Colon (tissue), 2 donors: ENCODE measurements at regions not wholly inside any gene's neighbourhood (a gene's known extent, or its start where the extent isn't known, plus 50 kb on each side); places are given as distances from the start of the nearest gene placed in this dataset.

Experiments used
- FAIRE-seq: peaks from 2 replicates; lab custom pipeline; 2012; peaks lifted over from hg19 to GRCh38; lab: Jason Lieb, UNC
- donor health status: control.
- donor health status: control.

DNA sequence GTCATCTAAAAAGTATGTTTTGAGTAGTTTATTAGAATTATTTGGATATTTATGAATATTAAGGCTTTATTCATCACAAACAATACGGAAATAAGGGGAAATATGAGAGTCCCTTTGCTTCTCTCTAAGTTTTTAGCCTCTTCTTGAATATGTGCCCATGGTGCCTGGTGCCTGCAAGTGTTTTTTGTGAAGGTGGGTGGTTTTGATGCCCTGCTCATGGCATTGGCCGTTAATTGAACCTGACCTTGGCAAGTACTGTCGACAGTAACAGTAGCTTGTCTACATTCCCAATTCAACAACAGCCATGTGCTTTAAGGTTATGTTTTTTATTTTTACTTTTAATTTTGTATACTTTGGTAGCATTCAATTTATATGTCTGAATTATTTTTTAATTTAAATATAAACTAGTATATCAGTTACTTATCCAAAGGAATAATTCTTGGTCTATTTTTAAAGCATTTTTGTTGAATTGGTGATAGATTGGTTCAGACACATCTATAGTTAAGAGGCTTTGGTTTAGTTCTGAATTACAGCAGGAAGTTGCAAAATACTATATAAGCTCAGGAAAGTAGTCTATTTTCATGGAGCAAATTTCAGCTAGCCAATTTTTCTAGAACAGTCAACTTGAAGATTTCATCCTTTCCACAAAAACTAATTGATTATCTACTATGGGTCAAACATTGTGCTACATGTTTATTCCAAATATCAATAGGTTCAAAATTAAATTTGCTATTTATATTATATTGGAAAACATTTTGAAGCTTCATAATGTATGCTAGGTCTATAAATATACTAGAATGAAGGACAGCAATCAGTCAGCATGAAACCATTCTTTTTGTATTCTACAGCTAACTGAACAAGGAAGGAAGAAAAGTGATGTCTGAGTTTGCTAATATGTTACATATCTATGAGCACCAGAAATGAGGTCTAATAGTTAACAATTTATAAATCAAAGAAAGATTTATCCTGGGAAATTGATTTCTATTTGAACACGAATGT is 184.4 kb downstream of the MRPL39 start:
- no peak for FAIRE-seq

DNA sequence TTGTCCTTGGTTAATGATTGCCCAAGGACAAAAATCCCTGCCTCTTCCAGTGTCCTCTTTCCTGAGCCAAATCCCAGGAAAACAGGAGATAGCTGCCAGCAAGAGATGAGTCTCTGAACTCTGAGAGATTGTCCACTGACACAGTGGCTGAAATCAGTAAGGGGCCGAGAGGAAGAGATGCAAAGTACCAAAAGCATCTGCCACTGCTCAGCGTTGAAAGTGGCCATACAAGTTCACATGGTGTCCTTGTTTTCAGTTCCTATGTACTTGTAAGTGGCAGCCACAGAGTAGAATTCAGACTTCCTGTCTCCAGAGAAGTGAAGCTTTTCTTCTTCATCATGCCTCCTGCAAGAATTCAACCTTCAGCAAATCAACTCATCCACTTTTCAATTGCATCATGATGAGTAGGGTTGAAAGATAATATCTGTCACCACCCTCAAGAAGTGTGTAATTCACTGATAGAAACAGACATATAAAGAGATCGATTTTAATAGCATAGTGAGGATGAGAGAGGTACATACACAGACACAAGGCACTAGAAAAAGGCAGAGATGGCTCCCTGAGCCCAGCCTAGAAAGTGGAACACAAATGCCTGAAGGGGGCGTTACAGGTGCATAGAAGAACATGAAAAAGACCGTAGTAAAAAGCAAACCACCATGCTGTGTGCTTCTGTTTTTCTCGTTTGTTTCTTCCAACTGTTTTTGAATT is 185.8 kb downstream of the MRPL39 start:
- FAIRE-seq = no peak

DNA sequence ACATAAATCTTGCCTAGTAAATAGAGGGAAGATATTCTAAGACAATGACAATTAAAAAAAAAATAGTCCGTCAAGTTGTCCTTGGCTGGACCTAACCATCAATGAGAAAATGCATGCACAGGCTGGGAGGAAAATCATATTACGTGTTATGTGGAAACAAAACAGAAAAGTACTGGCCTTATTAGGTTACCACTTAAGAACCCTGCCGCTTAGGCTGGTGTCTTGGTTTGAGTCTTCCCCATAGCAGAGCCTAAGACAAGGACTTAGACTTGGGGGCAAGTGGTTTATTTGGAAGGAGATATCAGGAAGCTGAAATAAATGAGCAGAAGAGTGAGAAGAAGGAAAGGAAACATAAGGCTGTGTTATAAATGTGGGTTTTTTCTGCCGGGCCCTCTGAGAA is 186.4 kb downstream of the MRPL39 start:
- no peak for FAIRE-seq

DNA sequence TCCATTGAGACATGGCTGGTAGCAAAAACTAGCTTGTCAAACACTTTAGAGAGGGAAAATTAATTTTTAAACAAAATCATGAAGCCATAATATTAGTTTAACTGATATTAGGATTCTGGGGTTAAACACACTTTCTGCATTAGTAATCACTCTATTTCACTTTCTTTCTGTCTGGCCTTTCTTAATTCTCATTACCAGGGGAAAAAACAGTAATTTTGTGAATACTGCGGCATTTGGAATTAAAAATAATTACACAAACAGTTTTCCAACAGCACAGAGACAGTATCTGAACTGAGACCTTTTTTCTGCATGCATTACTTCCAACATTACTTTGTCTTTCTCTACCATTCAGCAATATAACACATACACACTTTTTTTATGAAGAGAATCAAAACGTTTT is 190.6 kb downstream of the MRPL39 start:
- FAIRE-seq = no peak

DNA sequence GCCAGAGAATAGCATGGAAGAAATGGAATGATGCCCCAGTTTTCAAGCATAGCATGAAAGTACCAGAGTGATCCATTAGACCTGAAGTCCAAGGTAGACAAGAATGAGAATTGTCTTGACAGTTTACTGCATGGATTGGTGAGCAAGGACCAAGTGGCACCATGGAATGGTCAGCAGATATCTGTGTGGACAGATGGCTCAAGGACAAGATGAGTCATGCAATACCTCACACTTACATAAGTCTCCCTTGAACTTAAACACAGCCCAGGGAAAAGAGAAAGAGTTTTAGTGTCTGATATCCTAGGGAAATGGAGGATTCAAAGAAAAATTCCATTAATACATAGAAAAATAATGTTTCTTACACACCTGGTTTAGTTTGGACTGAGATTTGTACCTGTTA is 195.2 kb downstream of the MRPL39 start:
- FAIRE-seq = no peak

DNA sequence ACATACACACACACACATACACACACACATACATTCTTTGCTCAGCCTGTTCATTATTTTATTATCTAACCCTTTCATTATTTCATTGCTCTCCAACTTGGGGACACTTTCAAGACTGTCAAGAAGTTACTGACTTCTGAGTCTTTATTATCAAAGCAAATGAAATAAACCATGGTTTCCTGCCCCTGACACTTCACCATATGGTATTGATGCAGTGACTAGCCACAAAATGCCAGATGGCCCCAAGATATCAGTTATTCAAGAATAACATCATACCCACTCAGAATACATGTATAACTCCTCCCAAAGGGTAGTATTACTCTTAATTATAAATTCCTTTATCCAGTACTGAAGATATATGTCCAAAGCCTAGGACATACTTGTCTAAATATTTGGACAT is 197.3 kb downstream of the MRPL39 start:
- no peak for FAIRE-seq

DNA sequence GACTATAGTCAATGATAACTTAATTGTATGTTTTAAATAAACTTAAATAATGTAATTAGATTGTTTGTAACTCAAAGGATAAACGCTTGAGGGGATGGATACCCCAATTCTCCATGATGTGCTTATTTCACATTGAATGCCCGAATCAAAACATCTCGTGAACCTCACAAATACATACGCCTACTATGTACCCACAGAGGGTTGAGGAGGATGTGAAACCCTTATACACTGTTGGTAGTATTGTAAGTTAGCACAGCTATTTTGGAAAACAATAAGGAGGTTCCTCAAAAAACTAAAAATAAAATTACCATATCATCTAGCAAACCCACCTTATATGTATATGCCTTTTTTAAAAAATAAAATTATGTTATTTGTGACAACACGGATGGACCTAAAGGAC is 198.6 kb downstream of the MRPL39 start:
- FAIRE-seq = no peak

DNA sequence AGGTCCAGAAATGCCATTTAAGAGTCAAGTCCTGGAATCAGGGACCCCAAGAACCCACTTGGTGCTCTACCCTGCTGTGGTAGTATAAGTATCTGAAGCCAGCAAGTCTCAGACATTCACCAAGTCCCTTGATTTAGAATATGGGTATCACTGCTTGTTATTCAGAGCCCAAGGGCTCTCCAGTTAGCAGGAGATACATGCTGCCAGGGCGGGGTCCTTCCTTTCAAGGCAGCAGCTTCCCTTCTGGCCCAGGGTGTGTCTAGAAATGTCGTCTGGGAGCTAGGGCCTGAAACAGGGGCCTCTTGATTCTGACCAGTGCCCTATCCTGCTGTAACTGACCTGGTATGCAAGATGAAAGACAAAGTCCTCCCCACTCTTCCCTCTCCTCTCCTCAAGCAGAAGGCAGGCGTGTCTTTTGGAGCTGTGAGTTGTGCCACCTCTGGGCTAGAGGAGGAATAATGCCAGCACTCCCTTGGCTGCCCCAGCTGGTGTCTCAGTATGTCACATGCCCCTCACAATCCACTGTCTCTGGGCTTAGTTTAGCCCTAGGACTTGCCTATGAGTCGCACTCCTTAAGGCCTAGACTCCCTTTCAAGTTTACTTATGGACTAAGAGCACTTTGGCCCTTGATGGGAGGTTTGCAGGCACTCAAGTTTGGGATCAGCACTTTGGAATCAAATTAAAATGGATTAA is 200.2 kb downstream of the MRPL39 start:
- no peak for FAIRE-seq

DNA sequence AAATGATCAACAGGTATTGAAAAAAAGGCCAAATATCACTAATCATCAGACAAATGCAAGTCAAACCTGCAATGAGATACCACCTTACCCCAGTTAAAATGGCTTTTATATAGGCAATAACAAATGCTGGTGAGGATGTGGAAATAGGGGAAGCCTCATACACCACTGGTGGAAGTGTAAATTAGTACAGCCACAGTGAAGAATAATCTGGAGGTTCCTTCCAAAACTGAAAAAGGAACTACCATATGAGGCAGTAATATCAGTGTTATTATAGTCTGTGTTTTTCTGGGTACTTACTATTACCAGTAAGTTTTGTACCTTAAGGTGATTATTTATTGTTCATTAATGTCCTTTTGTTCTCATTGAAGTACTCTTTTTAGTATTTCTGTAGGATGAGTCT is 201.3 kb downstream of the MRPL39 start:
- FAIRE-seq = no peak

DNA sequence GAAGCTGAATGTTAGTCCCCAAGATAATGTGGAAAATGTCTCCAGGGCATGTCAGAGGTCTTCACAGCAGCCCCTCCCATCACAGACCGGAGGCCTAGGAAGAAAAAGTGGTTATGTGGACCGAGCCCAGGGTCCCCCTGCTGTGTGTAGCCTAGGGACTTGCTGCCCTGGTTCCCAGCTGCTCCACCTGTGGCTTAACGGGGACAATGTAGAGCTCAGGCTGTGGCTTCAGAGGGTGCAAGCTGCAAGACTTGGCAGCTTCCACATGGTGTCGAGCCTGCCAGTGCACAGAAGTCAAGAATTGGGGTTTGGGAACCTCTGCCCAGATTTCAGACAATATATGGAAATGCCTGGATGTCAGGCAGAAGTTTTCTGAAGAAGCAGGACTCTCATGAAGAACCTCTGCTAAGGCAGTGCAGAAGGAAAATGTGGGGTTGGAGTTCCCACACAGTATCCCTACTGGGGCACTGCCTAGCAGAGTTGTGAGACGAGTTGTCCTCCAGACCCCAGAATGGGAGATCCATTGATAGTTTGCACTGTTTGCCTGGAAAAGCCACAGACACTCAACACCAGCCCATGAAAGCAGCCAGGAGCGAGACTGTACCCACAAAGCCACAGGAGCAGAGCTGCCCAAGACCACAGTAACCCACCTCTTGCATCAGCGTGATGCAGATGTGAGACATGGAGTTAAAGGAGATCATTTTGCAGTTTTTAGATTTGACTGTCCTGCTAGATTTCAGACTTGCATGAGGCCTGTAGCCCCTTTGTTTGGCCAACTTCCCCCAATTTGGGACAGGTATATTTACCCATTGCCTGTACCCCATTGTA is 204.9 kb downstream of the MRPL39 start:
- no peak for FAIRE-seq

DNA sequence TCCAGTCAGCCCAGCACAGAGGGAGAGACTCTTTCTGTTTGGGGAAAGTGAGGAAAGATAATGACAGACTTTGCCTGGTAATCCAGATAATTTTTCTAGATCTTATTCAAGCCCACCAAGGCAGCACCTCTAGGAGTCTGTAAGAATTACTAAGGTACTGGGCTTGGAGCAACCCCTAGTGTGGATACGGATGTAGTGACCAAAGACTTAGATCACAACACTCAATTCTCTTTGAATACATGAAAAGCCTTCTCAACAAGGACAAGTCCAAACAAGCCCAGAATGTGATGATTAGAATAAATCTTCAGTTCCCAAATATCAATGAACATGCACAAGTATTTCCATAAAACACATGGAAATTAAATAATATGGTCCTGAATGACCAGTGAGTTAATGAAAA is 206.9 kb downstream of the MRPL39 start:
- no peak for FAIRE-seq

DNA sequence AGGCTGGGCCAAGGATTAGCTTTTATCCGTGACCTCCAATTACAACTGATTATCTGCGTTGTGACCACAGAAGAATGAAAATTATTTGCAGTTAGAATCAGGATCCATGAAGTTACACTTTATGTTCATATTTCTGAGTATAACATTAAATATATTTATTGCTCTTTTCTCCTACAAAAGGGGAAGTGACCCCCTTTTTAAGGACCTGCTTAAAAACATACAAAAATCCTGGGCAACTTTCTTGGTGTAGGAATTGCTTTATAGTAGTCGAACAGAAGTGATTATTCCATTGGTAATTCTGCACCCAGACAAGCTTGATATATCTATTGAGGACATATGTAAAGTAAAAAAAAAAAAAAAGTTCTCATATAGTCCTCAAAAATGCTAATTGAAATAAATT is 208.7 kb downstream of the MRPL39 start:
- FAIRE-seq = no peak

DNA sequence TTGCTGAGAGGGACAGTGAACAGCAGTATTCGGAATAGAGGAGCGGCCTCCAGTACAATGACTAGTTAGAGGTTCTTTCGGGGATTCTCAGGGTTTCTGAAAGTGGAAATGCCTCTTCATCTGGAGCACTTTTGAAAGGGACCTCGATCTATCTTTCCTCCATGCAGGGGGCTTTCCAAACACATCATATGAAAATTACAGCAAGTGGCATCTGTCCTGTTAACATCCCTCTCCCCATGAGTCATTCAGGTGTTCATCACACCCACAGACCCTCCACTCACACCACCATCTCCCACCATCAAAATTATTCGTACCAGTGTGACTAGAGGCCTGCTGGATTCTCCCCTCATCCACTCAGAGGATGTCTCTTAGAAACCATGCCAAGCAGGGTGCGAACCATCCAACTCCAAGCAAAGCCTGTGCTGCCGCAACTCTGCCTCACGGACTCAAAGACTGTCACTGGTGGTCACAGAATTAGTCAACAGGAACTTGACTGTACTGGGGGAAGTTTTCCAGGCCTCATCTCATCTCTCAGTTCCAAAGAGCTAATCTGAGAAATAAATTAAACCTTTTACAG is 211.1 kb downstream of the MRPL39 start:
- FAIRE-seq = no peak

DNA sequence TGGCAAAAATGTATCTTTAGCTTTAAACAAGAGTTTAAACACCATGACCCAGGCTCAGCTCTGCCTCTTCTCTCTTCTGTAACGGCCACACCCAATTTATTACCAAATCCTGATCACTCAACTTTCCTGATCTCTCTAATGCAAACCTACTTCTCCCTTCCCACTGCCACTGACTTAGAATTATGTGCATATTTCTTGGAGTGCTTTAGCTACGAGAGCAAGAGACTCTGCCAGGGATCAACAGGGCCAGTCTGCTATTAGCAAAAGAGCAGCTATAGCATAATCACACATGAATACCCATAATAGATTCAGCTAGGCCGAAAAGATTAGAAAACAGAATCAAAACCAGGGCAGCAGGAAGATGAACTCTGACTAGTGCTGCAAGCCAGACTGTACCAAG is 215.5 kb downstream of the MRPL39 start:
- FAIRE-seq = no peak

DNA sequence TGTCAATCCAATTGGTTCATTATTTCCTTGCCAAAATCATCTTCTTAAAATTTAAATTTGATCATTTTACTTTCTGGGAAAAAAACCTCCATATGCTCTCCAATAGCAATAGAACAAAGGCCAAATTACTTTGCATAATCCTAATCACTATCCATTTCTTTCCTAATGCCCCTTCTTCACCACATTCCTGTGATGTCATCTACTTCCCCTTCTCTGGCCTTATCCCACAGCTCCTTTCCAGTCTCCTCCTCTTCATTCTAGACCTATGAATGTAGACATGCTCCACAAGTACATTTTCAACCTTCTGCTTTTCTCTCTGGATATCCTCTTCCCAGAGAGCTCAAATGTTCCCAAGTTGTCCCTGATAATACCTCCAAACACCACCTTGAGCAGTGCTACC is 216.6 kb downstream of the MRPL39 start:
- FAIRE-seq = no peak

DNA sequence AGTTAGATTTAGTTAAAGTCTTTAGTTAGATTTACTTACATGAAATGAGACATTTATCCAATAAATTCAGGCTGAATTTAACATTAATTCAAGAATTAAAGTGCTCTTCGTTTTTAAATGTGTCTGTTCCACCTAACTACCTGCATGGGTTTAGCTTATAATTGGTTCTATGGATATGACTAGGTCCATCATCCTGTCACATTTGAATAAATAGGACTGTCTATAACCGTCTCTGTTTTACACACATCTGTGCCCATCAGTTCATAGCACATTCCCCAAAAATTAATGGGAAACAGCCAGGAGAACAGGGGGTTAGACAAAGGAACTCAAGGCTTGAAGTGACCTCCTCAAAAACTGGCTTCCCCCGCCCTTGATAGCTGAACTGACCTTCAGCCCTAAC is 219.6 kb downstream of the MRPL39 start:
- FAIRE-seq = no peak

DNA sequence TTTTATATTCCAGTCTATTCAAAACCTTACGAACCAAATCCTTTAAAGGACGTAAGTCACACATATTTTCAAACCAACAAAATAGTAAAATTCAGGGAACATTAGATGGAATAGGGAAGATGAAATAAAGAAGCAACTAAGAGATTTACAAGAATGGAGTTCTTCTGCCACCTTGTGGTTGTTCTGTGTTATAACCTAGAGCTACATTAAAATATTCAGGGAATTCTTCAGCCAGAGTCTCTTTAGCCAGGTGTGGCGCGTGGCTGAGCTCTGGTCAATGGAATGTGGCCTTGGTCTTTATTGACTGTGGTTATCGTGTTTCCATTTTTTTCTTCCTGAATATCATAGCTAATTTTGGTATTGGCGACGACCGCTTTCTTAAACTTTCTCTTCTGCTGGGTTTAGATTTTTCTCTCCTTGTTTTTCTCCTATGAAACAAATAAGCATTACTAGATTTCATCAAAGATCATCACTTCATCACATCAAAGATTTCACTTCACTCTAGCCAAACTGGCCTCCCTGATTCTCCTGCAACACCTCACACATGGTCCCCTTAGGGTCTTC is 221.3 kb downstream of the MRPL39 start:
- peak; percentile 36 for FAIRE-seq

DNA sequence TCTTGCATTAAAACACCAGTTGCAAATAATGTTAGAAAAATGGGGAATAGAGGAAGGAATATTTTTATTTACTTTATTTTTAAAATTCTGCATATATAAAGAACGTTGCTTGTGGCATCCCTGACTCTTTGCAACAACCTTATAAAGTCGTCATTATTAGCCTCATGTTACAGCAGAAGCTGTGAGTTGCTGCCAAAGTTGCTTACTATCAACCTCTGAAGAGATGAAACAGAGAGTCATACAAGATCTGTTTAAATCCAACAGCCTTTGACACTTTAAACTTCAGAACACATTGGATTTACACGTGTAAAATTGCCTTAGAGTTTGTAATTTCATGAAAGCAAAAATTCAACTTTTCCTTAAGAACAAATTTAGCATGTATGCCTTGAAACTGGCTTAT is 221.9 kb downstream of the MRPL39 start:
- no peak for FAIRE-seq

DNA sequence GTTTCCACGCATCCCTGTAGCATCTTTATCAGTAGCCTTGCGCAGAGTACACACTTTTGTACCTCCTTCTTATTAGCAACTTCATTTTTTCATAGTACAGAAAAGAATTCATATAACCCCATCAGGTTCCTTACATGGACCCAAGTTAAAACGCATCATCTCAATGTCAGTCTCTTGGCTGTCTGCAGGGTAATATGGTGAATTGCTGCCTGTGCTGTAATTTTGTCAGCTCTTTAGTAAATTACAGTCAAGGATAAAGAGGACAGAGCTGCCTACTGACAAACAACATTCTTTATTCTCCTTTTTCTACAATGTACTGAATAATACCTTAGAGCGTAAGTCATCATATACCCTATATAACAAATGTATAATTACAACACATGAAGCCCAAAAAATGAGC is 222.5 kb downstream of the MRPL39 start:
- FAIRE-seq = no peak

DNA sequence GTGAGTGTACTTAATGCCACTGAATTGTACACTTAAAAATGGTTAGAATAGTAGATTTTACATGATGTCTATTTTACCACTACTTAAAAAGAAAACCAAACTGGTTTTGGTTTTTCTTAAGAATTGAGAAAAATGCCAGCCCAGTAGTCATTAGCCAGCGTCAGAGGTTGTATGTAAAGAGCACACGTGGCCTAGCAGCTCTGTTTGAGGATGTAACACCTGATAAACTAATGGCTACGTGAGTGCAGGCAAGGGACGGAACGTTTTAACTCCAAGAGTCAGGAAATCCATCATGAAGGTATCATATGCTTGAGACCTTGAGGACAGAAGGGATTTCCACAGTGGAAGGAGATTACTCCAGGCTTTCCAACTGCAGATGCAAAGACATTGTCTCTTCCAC is 223.7 kb downstream of the MRPL39 start:
- FAIRE-seq = no peak

DNA sequence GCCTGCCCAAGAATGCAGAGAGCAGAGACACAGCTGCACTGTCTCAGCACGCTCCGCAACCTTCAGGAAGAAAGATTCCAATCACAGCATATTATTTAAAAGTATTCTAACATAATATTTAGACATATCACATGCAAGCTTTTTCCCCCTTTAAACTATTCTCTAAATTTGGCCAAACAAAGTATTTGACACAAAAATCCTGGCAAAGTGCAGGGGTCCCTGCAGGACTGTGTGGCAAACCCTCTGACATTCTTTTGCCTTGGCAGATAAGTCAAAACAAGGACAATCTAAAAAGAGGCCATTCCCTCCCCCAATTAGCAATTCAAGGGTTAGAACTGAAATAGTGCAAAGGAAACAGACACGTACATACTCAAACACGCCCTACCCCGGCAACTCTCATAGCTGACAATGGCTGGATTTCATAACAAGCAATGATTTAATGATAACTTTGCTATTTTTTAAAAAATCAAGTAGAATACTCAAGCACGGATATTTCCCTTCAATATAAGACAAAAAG is 225.3 kb downstream of the MRPL39 start:
- no peak for FAIRE-seq
